HG02885 (cell line): ENCODE measurements at regions not wholly inside any gene's neighbourhood (a gene's known extent, or its start where the extent isn't known, plus 50 kb on each side); places are given as distances from the start of the nearest gene placed in this dataset.

Source experiments
- ATAC-seq: cut with Tn5 transposase; IDR thresholded peaks from one replicate; pipeline ENCODE4 v1.9.1; 2021; ENCODE audit warnings: mild to moderate bottlenecking; ENCODE audit not compliant: unreplicated experiment, poor library complexity

GRCh38 chr9:108104991-108105390, 615.4 kb upstream of the KLF4 start:
- no peak for ATAC-seq

GRCh38 chr9:108103046-108103693, 613.6 kb upstream of the KLF4 start:
- no peak for ATAC-seq

GRCh38 chr9:108101410-108101809, 611.8 kb upstream of the KLF4 start:
- ATAC-seq: no peak

GRCh38 chr9:108100571-108100970, 611.0 kb upstream of the KLF4 start:
- no peak for ATAC-seq

- ATAC-seq: no peak
Measured at GRCh38 chr9:108099854-108100253, 610.3 kb upstream of the KLF4 start.

GRCh38 chr9:108095496-108095895, 605.9 kb upstream of the KLF4 start:
- no peak for ATAC-seq

- no peak for ATAC-seq
Measured at GRCh38 chr9:108094676-108094993, 605.1 kb upstream of the KLF4 start.

GRCh38 chr9:108093773-108094675, 604.5 kb upstream of the KLF4 start:
- no peak for ATAC-seq

GRCh38 chr9:108088916-108089315, 599.3 kb upstream of the KLF4 start:
- no peak for ATAC-seq

- no peak for ATAC-seq
Measured at GRCh38 chr9:108087781-108088180, 598.2 kb upstream of the KLF4 start.

- ATAC-seq: no peak
Measured at GRCh38 chr9:108086624-108087023, 597.1 kb upstream of the KLF4 start.

- ATAC-seq: no peak
Measured at GRCh38 chr9:108085294-108085693, 595.7 kb upstream of the KLF4 start.

- no peak for ATAC-seq
Measured at GRCh38 chr9:108083796-108084352, 594.3 kb upstream of the KLF4 start.

GRCh38 chr9:108083160-108083750, 593.7 kb upstream of the KLF4 start:
- ATAC-seq: no peak

- ATAC-seq: no peak
Measured at GRCh38 chr9:108081112-108081511, 591.5 kb upstream of the KLF4 start.

GRCh38 chr9:108080285-108080684, 590.7 kb upstream of the KLF4 start:
- ATAC-seq: no peak

GRCh38 chr9:108078811-108079210, 589.2 kb upstream of the KLF4 start:
- ATAC-seq: no peak

GRCh38 chr9:108078375-108078774, 588.8 kb upstream of the KLF4 start:
- ATAC-seq: no peak

GRCh38 chr9:108077556-108077955, 588.0 kb upstream of the KLF4 start:
- no peak for ATAC-seq

GRCh38 chr9:108074900-108075299, 585.3 kb upstream of the KLF4 start:
- ATAC-seq: no peak

- ATAC-seq: no peak
Measured at GRCh38 chr9:108073823-108074222, 584.3 kb upstream of the KLF4 start.
